ENCODE measurements at regions not wholly inside any gene's neighbourhood (a gene's known extent, or its start where the extent isn't known, plus 50 kb on each side); places are given as distances from the start of the nearest gene placed in this dataset.
"Not testable (repeated sequence)": the region's sequence is repeated elsewhere in the genome, so short reads cannot be mapped to it uniquely, and the experiment has no call there.

- no peak for DNase-seq
These were observed 943.8 kb downstream of the SLC16A7 start for GRCh38 chr12:60539592-60539991.

- DNase-seq: no peak
These were observed 973.1 kb downstream of the SLC16A7 start for GRCh38 chr12:60568914-60569313.

- no peak for DNase-seq
These were observed 981.8 kb downstream of the SLC16A7 start for GRCh38 chr12:60577607-60578006.

GRCh38 chr12:60587664-60588063 lies 991.8 kb downstream of the SLC16A7 start:
- DNase-seq: not testable (repeated sequence)

- DNase-seq: no peak
These were observed 998.3 kb downstream of the SLC16A7 start for GRCh38 chr12:60594035-60594711.

- DNase-seq: no peak
These were observed 1006.8 kb downstream of the SLC16A7 start for GRCh38 chr12:60602601-60603000.

GRCh38 chr12:60603475-60603874 lies 1007.6 kb downstream of the SLC16A7 start:
- not testable (repeated sequence) for DNase-seq

GRCh38 chr12:60616400-60616799 lies 1020.6 kb downstream of the SLC16A7 start:
- no peak for DNase-seq

- DNase-seq: no peak
These were observed 1035.0 kb downstream of the SLC16A7 start for GRCh38 chr12:60630796-60631195.

- no peak for DNase-seq
These were observed 1048.2 kb downstream of the SLC16A7 start for GRCh38 chr12:60644076-60644475.

- no peak for DNase-seq
These were observed 1071.1 kb downstream of the SLC16A7 start for GRCh38 chr12:60666895-60667294.

- DNase-seq: no peak
These were observed 1077.1 kb downstream of the SLC16A7 start for GRCh38 chr12:60672949-60673348.

- no peak for DNase-seq
These were observed 1089.3 kb downstream of the SLC16A7 start for GRCh38 chr12:60684988-60685655.

GRCh38 chr12:60689137-60689536 lies 1093.3 kb downstream of the SLC16A7 start:
- no peak for DNase-seq

GRCh38 chr12:60693019-60693626 lies 1097.3 kb downstream of the SLC16A7 start:
- DNase-seq: no peak

- DNase-seq: no peak
These were observed 1108.5 kb downstream of the SLC16A7 start for GRCh38 chr12:60704171-60704914.

GRCh38 chr12:60710246-60710645 lies 1114.4 kb downstream of the SLC16A7 start:
- no peak for DNase-seq

GRCh38 chr12:60714141-60714900 lies 1118.5 kb downstream of the SLC16A7 start:
- no peak for DNase-seq

- no peak for DNase-seq
These were observed 1128.6 kb downstream of the SLC16A7 start for GRCh38 chr12:60724475-60724874.

GRCh38 chr12:60724984-60725383 lies 1129.2 kb downstream of the SLC16A7 start:
- no peak for DNase-seq

- DNase-seq: no peak
These were observed 1156.8 kb downstream of the SLC16A7 start for GRCh38 chr12:60752589-60752988.

GRCh38 chr12:60758224-60758623 lies 1162.4 kb downstream of the SLC16A7 start:
- DNase-seq: no peak

- DNase-seq: no peak
These were observed 1165.1 kb downstream of the SLC16A7 start for GRCh38 chr12:60760965-60761364.
